H9 (cell line): ENCODE measurements at regions not wholly inside any gene's neighbourhood (a gene's known extent, or its start where the extent isn't known, plus 50 kb on each side); places are given as distances from the start of the nearest gene placed in this dataset.

Experiments
- DNase-seq: peaks from one replicate; pipeline ENCODE4 v3.0.0-alpha.2; 2017
- H2AFZ ChIP-seq: one replicate; pipeline ENCODE4 v1.6.1; 2013; ENCODE audit warnings: mild to moderate bottlenecking, low read length, control low read depth, moderate library complexity
- H2AK5ac ChIP-seq: 2 replicates; pipeline ENCODE4 v1.6.1; 2013; ENCODE audit warnings: low read length, control low read depth, mixed read lengths; ENCODE audit not compliant: insufficient read length
- H2BK120ac ChIP-seq: one replicate; pipeline ENCODE4 v1.6.1; 2013; ENCODE audit warnings: low read depth, mild to moderate bottlenecking, low read length, control low read depth, inconsistent platforms; ENCODE audit not compliant: poor library complexity, severe bottlenecking
- H2BK12ac ChIP-seq: 2 replicates; pipeline ENCODE4 v1.6.1; 2013; ENCODE audit warnings: low read length, control low read depth, mixed read lengths, low read depth; ENCODE audit not compliant: insufficient read length
- H2BK15ac ChIP-seq: 2 replicates; pipeline ENCODE4 v1.6.1; 2013; ENCODE audit warnings: low read depth, low read length, control low read depth
- H2BK20ac ChIP-seq: one replicate; pipeline ENCODE4 v1.6.1; 2013; ENCODE audit warnings: low read depth, mild to moderate bottlenecking, low read length, control low read depth, inconsistent platforms; ENCODE audit not compliant: poor library complexity, severe bottlenecking
- H2BK5ac ChIP-seq: 2 replicates; pipeline ENCODE4 v1.6.1; 2013; ENCODE audit warnings: low read length, control low read depth, mixed read lengths; ENCODE audit not compliant: insufficient read length
- H3K14ac ChIP-seq: 2 replicates; pipeline ENCODE4 v1.6.1; 2013; ENCODE audit warnings: low read length, control low read depth; ENCODE audit not compliant: insufficient read depth
- H3K18ac ChIP-seq: 2 replicates; pipeline ENCODE4 v1.6.1; 2013; ENCODE audit warnings: low read depth, mild to moderate bottlenecking, mixed read lengths, low read length, control low read depth; ENCODE audit not compliant: insufficient read length
- H3K23ac ChIP-seq: 2 replicates; pipeline ENCODE4 v1.6.1; 2013; ENCODE audit warnings: low read length, control low read depth, mixed read lengths, low read depth; ENCODE audit not compliant: insufficient read length
- H3K23me2 ChIP-seq: 2 replicates; pipeline ENCODE4 v1.6.1; 2013; ENCODE audit warnings: low read depth, mild to moderate bottlenecking, mixed read lengths, low read length, control low read depth; ENCODE audit not compliant: insufficient read length, poor library complexity, severe bottlenecking
- H3K27ac ChIP-seq: 2 replicates; pipeline ENCODE4 v1.5.1; 2013; ENCODE audit warnings: low read length, control low read depth, mixed read lengths, low read depth; ENCODE audit not compliant: insufficient read length
- H3K27me3 ChIP-seq: 2 replicates; pipeline ENCODE4 v1.6.1; 2013; ENCODE audit warnings: low read length, control low read depth, inconsistent platforms; ENCODE audit not compliant: insufficient read depth
- H3K4ac ChIP-seq: 2 replicates; pipeline ENCODE4 v1.6.1; 2013; ENCODE audit warnings: low read depth, mild to moderate bottlenecking, control low read depth, inconsistent platforms, low read length, moderate library complexity
- H3K4me1 ChIP-seq: 2 replicates; pipeline ENCODE4 v1.6.1; 2013; ENCODE audit warnings: low read length, control low read depth, inconsistent platforms; ENCODE audit not compliant: insufficient read depth
- H3K4me2 ChIP-seq: 2 replicates; pipeline ENCODE4 v1.6.1; 2013; ENCODE audit warnings: low read length, control low read depth, mixed read lengths; ENCODE audit not compliant: insufficient read length, insufficient read depth
- H3K56ac ChIP-seq: 2 replicates; pipeline ENCODE4 v1.6.1; 2013; ENCODE audit warnings: low read depth, mild to moderate bottlenecking, mixed read lengths, low read length, control low read depth; ENCODE audit not compliant: insufficient read length
- H3K79me1 ChIP-seq: 2 replicates; pipeline ENCODE4 v1.6.1; 2013; ENCODE audit warnings: low read depth, mild to moderate bottlenecking, moderate library complexity, low read length, control low read depth, inconsistent platforms; ENCODE audit not compliant: insufficient read depth, poor library complexity, severe bottlenecking
- H3K79me2 ChIP-seq: 2 replicates; pipeline ENCODE4 v1.6.1; 2013; ENCODE audit warnings: low read length, control low read depth, inconsistent platforms; ENCODE audit not compliant: insufficient read depth
- H3K9ac ChIP-seq: 2 replicates; pipeline ENCODE4 v1.6.1; 2013; ENCODE audit warnings: low read length, control low read depth, mixed read lengths; ENCODE audit not compliant: insufficient read length; ENCODE audit errors: extremely low read depth
- H3K9me3 ChIP-seq: one replicate; pipeline ENCODE4 v1.6.1; 2013; ENCODE audit warnings: low read depth, low read length, inconsistent platforms; ENCODE audit not compliant: control insufficient read depth
- H3T11ph ChIP-seq: one replicate; pipeline ENCODE4 v1.6.1; 2013; ENCODE audit warnings: mild to moderate bottlenecking, low read length, control low read depth, inconsistent platforms
- H4K20me1 ChIP-seq: one replicate; pipeline ENCODE4 v1.6.1; 2013; ENCODE audit not compliant: control insufficient read depth, insufficient read length, insufficient read depth
- H4K5ac ChIP-seq: 2 replicates; pipeline ENCODE4 v1.6.1; 2013; ENCODE audit warnings: low read depth, mild to moderate bottlenecking, mixed read lengths, low read length, control low read depth; ENCODE audit not compliant: insufficient read length
- H4K8ac ChIP-seq: replicated peaks from 2 replicates; pipeline ENCODE4 v1.6.1; 2013; ENCODE audit warnings: low read length, control low read depth, mixed read lengths, low read depth; ENCODE audit not compliant: insufficient read length
- H4K91ac ChIP-seq: 2 replicates; pipeline ENCODE4 v1.6.1; 2013; ENCODE audit warnings: low read depth, mild to moderate bottlenecking, moderate library complexity, mixed read lengths, low read length, control low read depth; ENCODE audit not compliant: insufficient read length
- H3K27ac Mint-ChIP-seq, 3 experiments: 2 replicates in 2 of 3; 3 replicates in 1 of 3; pipeline ENCODE4 v1.8.0; 2020 to 2021; ENCODE audit warnings: mixed read lengths in 3 of 3, mild to moderate bottlenecking in 1 of 3, moderate library complexity in 1 of 3
- H3K27me3 Mint-ChIP-seq: 2 replicates; pipeline ENCODE4 v1.8.0; 2021; ENCODE audit warnings: low read depth, mild to moderate bottlenecking, moderate library complexity, mixed read lengths
- H3K36me3 Mint-ChIP-seq, 3 experiments: 2 replicates in 2 of 3; 3 replicates in 1 of 3; pipeline ENCODE4 v1.8.0; 2020 to 2021; ENCODE audit warnings: low read depth in 3 of 3, mixed read lengths in 3 of 3; ENCODE audit not compliant: insufficient read depth in 1 of 3
- H3K4me1 Mint-ChIP-seq, 2 experiments: 2 replicates each; pipeline ENCODE4 v1.8.0; 2020; ENCODE audit warnings: mixed read lengths in 2 of 2
- H3K4me3 Mint-ChIP-seq, 2 experiments: 2 replicates in 1 of 2; 3 replicates in 1 of 2; pipeline ENCODE4 v1.8.0; 2020 to 2021; ENCODE audit warnings: mild to moderate bottlenecking in 2 of 2, mixed read lengths in 2 of 2, moderate library complexity in 1 of 2
- H3K9me3 Mint-ChIP-seq, 2 experiments: 2 replicates in 1 of 2; 3 replicates in 1 of 2; pipeline ENCODE4 v1.8.0; 2020; ENCODE audit warnings: mild to moderate bottlenecking in 2 of 2, mixed read lengths in 2 of 2, moderate library complexity in 1 of 2
- WGBS: extraction: QIAGEN DNeasy Blood & Tissue Kit; methylation state at CpG from one replicate; pipeline ENCODE4 v1.1.7; 2013; ENCODE audit warnings: missing lambda C conversion rate, low lambda C conversion rate, mixed read lengths; ENCODE audit not compliant: insufficient read length; ENCODE audit errors: extremely low coverage; 5-methylcytosine and 5-hydroxymethylcytosine counted together
- TF ChIP-seq, protein P1 (sequence below): fragments of 200-600 bp; sonication (generic); conservative IDR thresholded peaks from 3 replicates; pipeline ENCODE4 v1.8.0; 2021; ENCODE audit warnings: antibody characterized with exemption, mild to moderate bottlenecking

DNA sequence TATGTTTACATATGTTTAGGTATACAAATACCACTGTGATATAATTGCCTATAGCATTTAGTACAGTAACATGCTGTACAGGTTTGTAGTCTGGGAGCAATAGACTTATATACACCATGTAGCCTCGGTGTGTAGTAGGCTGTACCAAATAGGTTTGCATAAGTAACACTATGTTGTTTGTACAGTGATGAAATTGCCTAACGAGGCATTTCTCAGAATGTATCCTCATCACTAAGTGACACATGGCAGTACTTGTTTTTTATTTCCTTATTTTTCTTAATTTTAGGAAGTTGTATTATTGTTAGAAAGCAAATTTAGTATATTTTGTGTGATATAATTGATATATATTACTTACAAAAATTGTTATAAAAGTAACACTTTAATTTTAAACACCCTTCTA is 840.9 kb downstream of the LTN1 start:
- Histone ChIP-seq H2BK12ac (no peak overlapping the region), H4K8ac (no peak overlapping the region), H3K79me2 (no peaks in the 10 kb centered on the region), H2BK20ac (no peak overlapping the region), H3K23me2 (no peaks in the 10 kb centered on the region), H3K56ac (no peak overlapping the region), H2AFZ (no peak overlapping the region), H3K14ac (no peak overlapping the region), H2BK120ac (no peak overlapping the region), H3K79me1 (no peaks in the 10 kb centered on the region), H3K9ac (no peak overlapping the region), H4K20me1 (no peaks in the 10 kb centered on the region), H3K9me3 (no peaks in the 10 kb centered on the region), H2AK5ac (no peak overlapping the region), H3K18ac (no peak overlapping the region), H2BK5ac (no peak overlapping the region), H3K4me1 (no peaks in the 10 kb centered on the region), H3K23ac (no peak overlapping the region), H3K27ac (no peak overlapping the region), H3K4ac (no peak overlapping the region), H3K27me3 (no peaks in the 10 kb centered on the region), H4K5ac (no peak overlapping the region), H4K91ac (no peak overlapping the region), H2BK15ac (no peak overlapping the region), H3T11ph (no peak overlapping the region), H3K4me2 (no peak overlapping the region)
- WGBS, result no CpG with 5 or more reads among the region's 2 CpGs
- Mint-ChIP-seq H3K9me3 (no peaks in the 10 kb centered on the region), H3K4me3 (no peak overlapping the region), H3K4me1 (no peaks in the 10 kb centered on the region), H3K27ac (no peak overlapping the region), H3K36me3 (no peaks in the 10 kb centered on the region), H3K27me3 (no peaks in the 10 kb centered on the region)
- TF ChIP-seq, protein P1, sequence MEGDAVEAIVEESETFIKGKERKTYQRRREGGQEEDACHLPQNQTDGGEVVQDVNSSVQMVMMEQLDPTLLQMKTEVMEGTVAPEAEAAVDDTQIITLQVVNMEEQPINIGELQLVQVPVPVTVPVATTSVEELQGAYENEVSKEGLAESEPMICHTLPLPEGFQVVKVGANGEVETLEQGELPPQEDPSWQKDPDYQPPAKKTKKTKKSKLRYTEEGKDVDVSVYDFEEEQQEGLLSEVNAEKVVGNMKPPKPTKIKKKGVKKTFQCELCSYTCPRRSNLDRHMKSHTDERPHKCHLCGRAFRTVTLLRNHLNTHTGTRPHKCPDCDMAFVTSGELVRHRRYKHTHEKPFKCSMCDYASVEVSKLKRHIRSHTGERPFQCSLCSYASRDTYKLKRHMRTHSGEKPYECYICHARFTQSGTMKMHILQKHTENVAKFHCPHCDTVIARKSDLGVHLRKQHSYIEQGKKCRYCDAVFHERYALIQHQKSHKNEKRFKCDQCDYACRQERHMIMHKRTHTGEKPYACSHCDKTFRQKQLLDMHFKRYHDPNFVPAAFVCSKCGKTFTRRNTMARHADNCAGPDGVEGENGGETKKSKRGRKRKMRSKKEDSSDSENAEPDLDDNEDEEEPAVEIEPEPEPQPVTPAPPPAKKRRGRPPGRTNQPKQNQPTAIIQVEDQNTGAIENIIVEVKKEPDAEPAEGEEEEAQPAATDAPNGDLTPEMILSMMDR, result no peak
- no peak for DNase-seq
